Pulmonary artery endothelial cell (primary cell): ENCODE measurements at regions not wholly inside any gene's neighbourhood (a gene's known extent, or its start where the extent isn't known, plus 50 kb on each side); places are given as distances from the start of the nearest gene placed in this dataset.
"Not testable (repeated sequence)": the region's sequence is repeated elsewhere in the genome, so short reads cannot be mapped to it uniquely, and the experiment has no call there.

Experiments
- DNase-seq: peaks from one replicate; pipeline ENCODE4 v3.0.0-alpha.2; 2011; ENCODE audit warnings: low read depth, low spot score

GRCh38 chr4:181020456-181020855, 1222.7 kb upstream of the TENM3 start:
- no peak for DNase-seq

DNA sequence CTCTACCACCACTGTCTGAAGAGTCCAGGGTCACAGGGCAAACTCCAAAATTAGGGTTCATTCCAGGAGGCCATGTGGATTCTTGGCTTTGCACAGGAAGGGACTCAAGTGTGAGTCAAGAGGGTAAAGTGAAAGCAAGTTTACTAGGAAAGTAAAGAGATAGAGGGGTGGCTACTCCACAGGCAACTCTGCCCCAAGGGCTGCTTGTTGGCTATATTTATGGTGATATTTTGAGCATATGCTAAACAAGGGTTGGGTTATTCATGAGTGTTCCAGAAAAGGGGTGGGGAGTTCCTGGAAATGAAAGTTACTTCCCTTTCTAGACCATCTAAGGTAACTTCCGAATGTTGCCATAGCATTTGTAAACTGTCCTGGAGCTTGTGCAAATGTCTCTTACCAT, 1222.0 kb upstream of the TENM3 start:
- no peak for DNase-seq

DNA sequence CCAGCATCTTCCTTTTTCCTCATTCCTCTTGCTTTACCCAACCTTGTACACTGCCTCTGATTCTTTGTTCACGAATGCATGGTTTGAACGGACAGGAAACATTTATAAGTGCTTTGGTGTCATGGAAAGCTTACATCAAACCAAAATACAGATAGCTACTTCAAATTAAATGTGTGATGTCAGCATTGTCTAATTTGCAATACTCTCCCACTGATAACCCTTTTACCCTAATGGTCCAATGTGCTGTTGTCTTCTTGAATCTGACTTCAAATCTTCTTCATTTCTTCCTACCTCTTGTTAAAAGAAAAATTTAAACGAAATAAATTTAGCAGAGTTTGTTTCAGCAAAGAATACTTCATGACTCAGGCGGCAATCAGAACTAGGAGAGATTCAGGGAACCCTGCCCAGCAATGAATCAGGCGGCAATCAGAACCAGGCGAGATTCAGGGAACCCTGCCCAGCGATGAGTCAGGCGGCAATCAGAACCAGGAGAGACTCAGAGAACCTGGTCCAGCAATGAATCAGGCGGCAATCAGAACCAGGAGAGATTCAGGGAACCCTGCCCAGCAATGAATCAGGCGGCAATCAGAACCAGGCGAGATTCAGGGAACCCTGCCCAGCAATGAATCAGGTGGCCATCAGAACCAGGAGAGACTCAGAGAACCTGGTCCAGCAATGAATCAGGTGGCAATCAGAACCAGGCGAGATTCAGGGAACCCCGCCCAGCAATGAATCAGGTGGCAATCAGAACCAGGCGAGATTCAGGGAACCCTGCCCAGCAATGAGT, 1212.9 kb upstream of the TENM3 start:
- DNase-seq, result not testable (repeated sequence)

GRCh38 chr4:181030961-181031360, 1212.2 kb upstream of the TENM3 start:
- DNase-seq, result no peak

- no peak for DNase-seq
These were observed 1199.7 kb upstream of the TENM3 start for GRCh38 chr4:181043486-181043885.

GRCh38 chr4:181046809-181047208, 1196.4 kb upstream of the TENM3 start:
- no peak for DNase-seq

- DNase-seq, result no peak
These were observed 1191.3 kb upstream of the TENM3 start for GRCh38 chr4:181051931-181052330.

DNA sequence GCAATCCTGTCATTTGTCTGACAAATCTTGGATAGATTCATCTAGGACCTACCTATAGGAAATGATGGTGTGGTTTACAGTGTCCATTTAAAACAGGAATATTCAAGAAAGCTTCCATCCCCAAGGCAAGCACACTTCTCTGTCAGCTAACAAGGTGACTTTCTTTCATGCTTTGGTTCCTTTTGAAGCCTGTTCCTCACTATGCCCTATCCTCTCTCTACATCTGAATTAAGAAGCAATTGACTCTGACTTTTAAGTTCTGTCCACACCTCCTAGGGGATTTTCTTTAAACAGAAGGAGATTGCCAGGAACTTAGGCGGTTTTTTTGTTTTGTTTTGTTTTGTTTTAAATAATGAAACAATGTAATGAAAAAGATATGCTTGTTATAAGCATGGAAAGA, 1181.4 kb upstream of the TENM3 start:
- DNase-seq, result no peak

DNA sequence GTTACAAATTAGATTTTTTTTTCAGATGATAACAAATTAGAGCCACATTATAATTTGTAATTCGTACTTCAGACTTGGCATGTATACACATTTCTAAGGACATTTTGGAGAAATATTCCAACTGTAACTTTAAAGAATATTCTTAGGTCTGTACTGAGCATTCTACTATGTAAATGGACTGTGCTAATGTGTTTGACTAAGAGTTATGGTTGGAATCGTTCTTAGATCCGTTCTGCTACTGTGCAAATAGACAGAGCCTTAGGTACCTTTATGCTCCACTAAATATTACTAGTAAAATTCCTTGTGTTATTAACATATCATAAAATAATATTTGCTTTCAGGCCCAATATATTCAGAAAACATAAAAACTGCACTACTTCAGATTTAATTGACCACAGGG, 1180.0 kb upstream of the TENM3 start:
- no peak for DNase-seq

- no peak for DNase-seq
These were observed 1165.9 kb upstream of the TENM3 start for GRCh38 chr4:181077341-181077740.

- DNase-seq, result no peak
These were observed 1165.0 kb upstream of the TENM3 start for GRCh38 chr4:181078196-181078595.

DNA sequence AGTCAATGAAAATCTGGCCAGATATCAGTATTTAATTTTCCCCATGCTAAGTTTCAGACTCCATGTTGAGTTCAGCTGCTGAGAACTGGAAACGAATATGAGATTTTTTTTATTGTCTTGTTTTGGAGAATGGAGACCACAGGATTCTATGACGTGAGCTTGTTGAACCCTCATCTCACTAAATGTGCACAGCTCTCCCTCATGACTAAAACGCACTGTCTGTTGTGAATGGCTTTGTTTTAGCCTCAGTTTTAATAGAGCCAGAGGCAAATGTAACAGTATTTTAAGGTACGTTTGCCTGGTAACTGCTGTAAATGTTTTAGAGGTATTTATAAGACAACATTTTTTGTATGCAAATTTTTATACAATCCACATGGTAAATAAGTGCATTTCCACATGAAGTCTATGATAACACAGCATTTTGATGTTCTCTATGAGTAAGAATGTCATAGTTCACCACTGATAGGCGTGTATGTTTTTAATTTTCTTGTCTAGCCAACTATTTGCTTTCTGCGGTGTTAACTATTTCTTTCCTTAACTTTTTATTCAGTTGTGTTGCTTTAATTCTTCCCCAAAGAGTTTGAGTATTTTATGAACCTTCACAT, 1159.3 kb upstream of the TENM3 start:
- no peak for DNase-seq

DNA sequence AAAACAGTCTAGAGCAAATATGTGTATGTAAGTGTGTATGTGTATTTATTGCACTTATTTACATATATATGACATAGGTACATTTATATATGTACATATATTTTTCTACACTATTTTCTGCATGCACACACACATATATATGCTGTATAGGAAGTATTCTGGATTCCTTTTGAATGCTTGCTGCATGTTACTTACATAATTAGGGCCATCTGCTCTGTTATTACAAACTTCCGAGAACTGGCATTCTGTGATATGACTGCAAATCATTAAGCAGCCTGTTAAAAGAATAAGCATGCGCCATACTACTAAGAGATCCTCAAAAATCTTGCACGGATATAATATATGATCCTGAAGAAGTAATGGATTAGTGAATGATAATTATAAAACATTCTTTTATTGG, 1157.6 kb upstream of the TENM3 start:
- no peak for DNase-seq

DNA sequence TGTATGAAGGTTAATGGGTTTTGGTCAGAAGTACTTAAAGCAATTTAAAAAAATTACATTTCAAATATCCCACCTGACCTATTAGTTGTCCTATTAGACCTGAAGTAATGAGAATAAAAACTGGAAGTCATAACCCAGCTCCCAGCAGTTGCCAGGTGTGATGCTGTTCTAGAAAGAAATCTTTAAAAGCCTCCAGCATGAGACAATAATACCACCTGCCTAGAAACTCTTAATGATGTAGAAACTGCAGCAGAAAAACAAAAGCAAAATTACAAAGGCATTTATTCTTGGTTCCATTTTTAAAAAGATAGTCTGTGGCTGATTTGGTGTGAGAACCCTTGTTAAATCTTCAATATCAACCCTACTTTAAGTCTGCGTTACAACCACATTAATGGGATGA, 1137.7 kb upstream of the TENM3 start:
- DNase-seq, result no peak

DNA sequence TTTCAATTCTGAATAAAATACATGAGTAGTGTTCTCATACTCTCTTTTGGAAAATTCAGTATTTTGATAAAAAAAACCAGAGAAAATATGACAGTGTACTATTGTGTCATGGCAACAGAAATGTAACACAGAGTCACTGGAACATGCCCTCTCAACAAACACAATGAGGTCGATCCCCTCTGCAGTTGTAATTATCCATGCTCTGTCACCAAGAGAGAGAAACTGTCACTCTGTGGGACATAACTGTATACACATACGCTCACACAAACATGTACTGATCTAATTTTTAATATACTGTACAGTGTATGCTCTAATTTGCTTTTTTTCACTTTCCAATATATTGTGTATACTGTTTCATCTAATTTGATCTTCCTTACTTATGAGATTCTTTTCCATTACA, 1136.8 kb upstream of the TENM3 start:
- DNase-seq, result no peak

DNA sequence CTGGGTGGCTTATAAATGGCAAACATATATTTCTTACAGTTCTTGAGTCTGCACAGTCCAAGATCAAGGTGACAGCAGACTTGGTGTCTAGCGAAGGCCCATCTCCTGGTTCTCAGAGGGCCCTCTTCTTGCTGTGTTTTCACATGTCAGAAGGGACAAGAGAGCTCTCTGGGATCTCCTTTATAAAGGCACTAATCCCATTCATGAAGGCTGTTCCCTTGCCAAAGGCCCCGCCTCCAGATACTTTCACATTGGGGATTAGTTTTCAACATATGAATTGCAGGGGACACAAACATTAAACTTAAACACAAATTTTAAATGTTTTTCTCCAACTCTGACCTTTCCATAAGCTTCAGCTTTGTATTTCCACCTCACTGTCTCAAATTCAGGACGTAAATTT, 1135.0 kb upstream of the TENM3 start:
- DNase-seq, result no peak

DNA sequence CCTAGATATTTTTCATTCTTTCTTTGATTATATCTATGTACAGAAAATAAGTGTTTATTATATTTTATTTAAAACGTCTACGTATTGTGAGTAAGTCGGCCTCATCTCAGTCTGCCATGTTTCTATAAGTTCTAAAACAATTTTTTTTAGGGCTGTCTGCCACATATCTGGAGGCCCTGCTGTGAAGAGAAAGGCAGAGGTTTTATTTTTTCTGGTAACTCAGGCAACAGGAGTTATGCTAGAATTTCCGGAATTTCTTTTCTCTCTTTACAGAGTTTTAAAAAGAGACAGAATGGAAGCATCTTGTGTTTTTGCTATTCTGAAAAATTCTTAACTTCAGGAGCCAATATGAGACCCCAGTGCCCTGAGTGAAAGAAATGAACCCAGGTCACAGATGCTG, 1124.0 kb upstream of the TENM3 start:
- no peak for DNase-seq

GRCh38 chr4:181121733-181122132, 1121.5 kb upstream of the TENM3 start:
- no peak for DNase-seq

- DNase-seq, result no peak
These were observed 1116.0 kb upstream of the TENM3 start for GRCh38 chr4:181127171-181127570.

GRCh38 chr4:181130317-181130716, 1112.9 kb upstream of the TENM3 start:
- not testable (repeated sequence) for DNase-seq

GRCh38 chr4:181137351-181137750, 1105.9 kb upstream of the TENM3 start:
- no peak for DNase-seq

DNA sequence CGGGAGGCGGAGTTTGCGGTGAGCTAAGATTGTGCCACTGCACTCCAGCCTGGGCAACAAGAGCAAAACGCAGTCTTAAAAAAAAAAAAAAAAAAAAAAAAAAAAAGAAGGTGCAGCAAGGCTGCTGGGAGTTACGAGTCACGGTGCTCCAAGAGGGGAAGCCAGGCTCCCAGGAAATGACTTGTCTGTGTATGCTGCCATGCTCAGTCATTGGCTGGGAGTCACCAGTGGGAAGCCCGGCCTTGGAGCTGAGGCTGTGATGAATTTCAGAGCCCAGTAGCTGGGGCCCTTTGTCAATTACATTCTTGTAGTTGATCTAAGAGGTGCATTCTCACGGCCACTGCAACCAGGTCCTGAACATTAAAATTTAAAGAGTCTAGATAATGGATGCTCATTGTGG, 1105.1 kb upstream of the TENM3 start:
- DNase-seq, result no peak

DNA sequence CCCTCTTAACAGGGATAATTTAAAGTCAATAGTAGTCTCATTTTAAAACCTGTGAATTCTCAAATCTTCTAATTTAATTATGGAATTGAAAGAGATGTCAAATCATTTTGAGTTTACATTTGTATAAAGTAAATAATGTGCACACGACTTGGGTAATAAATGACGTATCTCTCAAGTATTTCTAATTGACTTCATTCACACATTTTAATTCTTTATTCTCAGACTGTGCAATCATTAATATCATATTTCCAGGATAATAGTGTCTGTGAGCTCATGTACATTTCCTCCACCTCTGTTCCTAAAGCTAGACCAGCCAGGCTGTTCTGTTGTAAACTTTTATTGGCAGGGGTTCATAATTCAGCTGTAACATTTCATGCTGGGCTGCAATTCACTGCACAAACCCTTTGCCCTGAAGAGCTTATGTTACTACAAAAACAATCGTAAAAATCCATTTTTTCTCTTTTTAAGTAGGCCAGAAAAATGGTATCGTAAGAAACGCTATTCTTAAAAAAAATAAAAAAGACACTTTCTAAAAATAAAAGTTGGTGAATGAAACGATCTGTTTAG, 1103.1 kb upstream of the TENM3 start:
- no peak for DNase-seq
